HUES64 (cell line): ENCODE measurements at regions not wholly inside any gene's neighbourhood (a gene's known extent, or its start where the extent isn't known, plus 50 kb on each side); places are given as distances from the start of the nearest gene placed in this dataset.
A peak's percentile ranks its signal among the peaks of the same experiment; 100 is the strongest.

ENCODE experiments used
- H3K27ac ChIP-seq: 2 replicates; pipeline ENCODE4 v1.7.0; 2013; ENCODE audit warnings: low read depth, low read length, inconsistent platforms
- H3K27me3 ChIP-seq: 2 replicates; pipeline ENCODE4 v1.6.1; 2013; ENCODE audit warnings: mild to moderate bottlenecking, low read length; ENCODE audit not compliant: insufficient read depth
- H3K36me3 ChIP-seq: 2 replicates; pipeline ENCODE4 v1.6.1; 2013; ENCODE audit warnings: mild to moderate bottlenecking, low read length; ENCODE audit not compliant: insufficient read depth
- H3K4me1 ChIP-seq: 2 replicates; pipeline ENCODE4 v1.6.1; 2013; ENCODE audit warnings: mild to moderate bottlenecking, low read length, moderate library complexity; ENCODE audit not compliant: insufficient read depth
- H3K4me3 ChIP-seq: 2 replicates; pipeline ENCODE4 v1.5.1; 2013; ENCODE audit warnings: mild to moderate bottlenecking, low read length, moderate library complexity
- H3K9ac ChIP-seq: 2 replicates; pipeline ENCODE4 v1.6.1; 2013; ENCODE audit warnings: mild to moderate bottlenecking, low read depth, low read length
- H3K9me3 ChIP-seq: 2 replicates; pipeline ENCODE4 v1.6.1; 2013; ENCODE audit warnings: low read depth, low read length; ENCODE audit not compliant: insufficient read depth
- WGBS: fragments of 150-250, 120-280 bp; methylation state at CpG from one replicate; pipeline ENCODE4 v1.1.7; 2013; ENCODE audit warnings: missing lambda C conversion rate; 5-methylcytosine and 5-hydroxymethylcytosine counted together

- 87% methylated on average over 4 of the region's 7 CpGs for WGBS
- H3K27me3 ChIP-seq, result no peaks in the 10 kb centered on the region
- no peaks in the 10 kb centered on the region for H3K9me3 ChIP-seq
- H3K4me3 ChIP-seq, result no peak overlapping the region
- no peak overlapping the region for H3K9ac ChIP-seq
- no peaks in the 10 kb centered on the region for H3K36me3 ChIP-seq
- no peak overlapping the region for H3K27ac ChIP-seq
- no peaks in the 10 kb centered on the region for H3K4me1 ChIP-seq
Measured at GRCh38 chr13:85608255-85608829, 190.9 kb downstream of the SLITRK6 start.

- Histone ChIP-seq H3K9ac (no peak overlapping the region), H3K27ac (no peak overlapping the region)
- WGBS, result no CpG with 5 or more reads among the region's 1 CpG
Measured at GRCh38 chr13:85603735-85604134, 195.5 kb downstream of the SLITRK6 start.

GRCh38 chr13:85601526-85601925 is 197.7 kb downstream of the SLITRK6 start:
- H3K27ac ChIP-seq, result no peak overlapping the region
- no peaks in the 10 kb centered on the region for H3K27me3 ChIP-seq
- no peaks in the 10 kb centered on the region for H3K36me3 ChIP-seq
- no peaks in the 10 kb centered on the region for H3K9me3 ChIP-seq
- H3K9ac ChIP-seq, result no peak overlapping the region
- no peaks in the 10 kb centered on the region for H3K4me1 ChIP-seq
- 60% methylated on average over 1 of the region's 2 CpGs for WGBS
- H3K4me3 ChIP-seq, result no peak overlapping the region

More at GRCh38 chr13:85603735-85604134, 195.5 kb downstream of the SLITRK6 start:
- H3K36me3 ChIP-seq, result no peaks in the 10 kb centered on the region
- H3K27me3 ChIP-seq, result no peaks in the 10 kb centered on the region
- H3K4me1 ChIP-seq, result no peaks in the 10 kb centered on the region
- H3K4me3 ChIP-seq, result no peak overlapping the region
- no peaks in the 10 kb centered on the region for H3K9me3 ChIP-seq

- Histone ChIP-seq H3K9ac (no peak overlapping the region), H3K27me3 (no peaks in the 10 kb centered on the region), H3K4me1 (no peaks in the 10 kb centered on the region), H3K9me3 (no peaks in the 10 kb centered on the region), H3K27ac (no peak overlapping the region), H3K4me3 (no peak overlapping the region), H3K36me3 (no peaks in the 10 kb centered on the region)
- 90% methylated on average over 4 of the region's 4 CpGs for WGBS
Measured at GRCh38 chr13:85597790-85598500, 201.3 kb downstream of the SLITRK6 start.

- Histone ChIP-seq H3K4me1 (peaks cover 16% of the 10 kb centered on the region; the same call in 1 of the 2 replicates), H3K27me3 (no peaks in the 10 kb centered on the region), H3K4me3 (no peak overlapping the region), H3K27ac (no peak overlapping the region), H3K36me3 (no peaks in the 10 kb centered on the region), H3K9ac (no peak overlapping the region), H3K9me3 (no peaks in the 10 kb centered on the region)
- 98% methylated on average over 2 of the region's 2 CpGs for WGBS
Measured at GRCh38 chr13:85592211-85592610, 207.0 kb downstream of the SLITRK6 start.

DNA sequence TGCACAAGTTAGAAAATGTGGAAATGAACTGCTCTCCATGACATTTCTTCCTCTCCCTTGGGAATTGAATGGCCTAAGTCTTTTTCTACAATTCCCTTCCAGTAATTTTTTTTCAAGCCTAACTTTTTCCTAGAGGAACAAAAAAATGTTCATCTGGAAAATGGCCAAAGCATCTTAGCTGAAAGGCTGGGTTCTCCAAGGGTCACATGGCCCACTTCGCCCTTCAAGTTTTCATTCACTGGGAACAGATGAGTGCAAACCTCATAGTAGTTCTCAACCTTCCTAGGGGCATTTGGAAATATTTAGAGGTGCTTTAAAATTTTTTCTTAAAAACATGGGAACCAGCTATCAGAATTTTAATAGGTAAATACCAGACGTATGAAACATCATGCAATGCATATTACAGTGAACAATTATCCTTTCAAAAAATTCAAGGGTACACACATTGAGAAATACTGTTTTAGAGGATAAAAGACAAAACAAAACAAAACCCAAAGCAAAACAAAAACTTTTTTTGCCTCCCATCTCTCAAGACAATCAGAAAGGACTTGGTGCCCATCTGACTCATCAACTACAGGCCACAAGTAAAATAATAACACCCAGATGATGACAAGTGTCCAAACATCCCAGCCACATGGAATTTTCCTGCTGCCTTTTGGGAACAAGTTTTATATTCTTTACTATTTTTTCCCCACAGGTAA is 208.8 kb downstream of the SLITRK6 start:
- Histone ChIP-seq H3K27ac (no peak overlapping the region), H3K36me3 (no peaks in the 10 kb centered on the region), H3K9ac (no peak overlapping the region), H3K27me3 (no peaks in the 10 kb centered on the region), H3K4me3 (no peak overlapping the region), H3K9me3 (no peaks in the 10 kb centered on the region), H3K4me1 (peaks cover 16% of the 10 kb centered on the region; the same call in 1 of the 2 replicates)
- 95% methylated on average over 1 of the region's 2 CpGs for WGBS

DNA sequence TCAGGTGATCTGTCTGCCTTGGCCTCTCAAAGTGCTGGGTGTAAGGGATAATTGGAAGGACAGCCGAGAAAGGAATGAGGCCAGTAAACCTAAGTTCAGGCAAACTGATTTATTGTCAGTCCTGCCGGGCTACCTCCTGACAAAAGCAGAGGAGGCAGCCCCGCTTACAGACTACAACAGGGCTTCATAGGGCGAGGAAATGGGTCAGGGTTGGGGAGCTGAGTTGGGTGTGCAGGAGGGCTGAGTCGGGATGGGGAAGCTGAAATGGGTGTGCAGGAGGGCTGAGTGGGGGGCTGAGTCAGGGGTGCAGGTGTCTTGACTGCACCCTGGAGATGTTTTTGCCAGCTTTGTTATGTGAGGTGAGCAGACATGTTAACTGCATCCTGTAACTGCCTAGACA is 210.2 kb downstream of the SLITRK6 start:
- Histone ChIP-seq H3K9me3 (no peaks in the 10 kb centered on the region), H3K36me3 (no peaks in the 10 kb centered on the region), H3K9ac (no peak overlapping the region), H3K27ac (no peak overlapping the region), H3K27me3 (no peaks in the 10 kb centered on the region), H3K4me1 (peaks cover 16% of the 10 kb centered on the region; the same call in 1 of the 2 replicates), H3K4me3 (no peak overlapping the region)
- WGBS, result 93% methylated on average over 5 of the region's 5 CpGs

DNA sequence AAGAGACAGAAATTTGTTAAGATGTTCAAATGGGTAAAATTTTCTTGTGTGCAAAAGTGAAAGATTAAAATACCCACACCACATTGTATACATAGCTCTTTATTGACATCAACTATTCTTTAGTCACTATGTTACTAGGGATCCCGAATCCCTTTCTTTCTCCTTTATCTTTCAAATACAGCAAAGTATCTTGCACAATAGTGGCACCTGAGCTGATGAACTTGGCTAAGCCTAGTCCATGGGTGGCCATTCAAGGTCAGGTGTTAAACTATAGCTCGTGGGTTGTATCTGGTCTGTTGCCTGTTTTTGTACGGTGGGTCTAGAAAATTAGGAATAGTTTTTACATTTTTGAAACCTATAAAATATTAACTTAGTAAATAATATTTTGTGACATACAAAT is 210.9 kb downstream of the SLITRK6 start:
- H3K9ac ChIP-seq, result no peak overlapping the region
- peak overlapping the region; percentile 42; the same call in 1 of the 2 replicates for H3K27ac ChIP-seq
- H3K27me3 ChIP-seq, result no peaks in the 10 kb centered on the region
- peaks cover 16% of the 10 kb centered on the region; the same call in 1 of the 2 replicates for H3K4me1 ChIP-seq
- no peaks in the 10 kb centered on the region for H3K9me3 ChIP-seq
- 64% methylated on average over 2 of the region's 3 CpGs for WGBS
- no peak overlapping the region for H3K4me3 ChIP-seq
- no peaks in the 10 kb centered on the region for H3K36me3 ChIP-seq

- Histone ChIP-seq H3K4me1 (peaks cover 16% of the 10 kb centered on the region; the same call in 1 of the 2 replicates), H3K27ac (no peak overlapping the region), H3K4me3 (no peak overlapping the region), H3K27me3 (no peaks in the 10 kb centered on the region), H3K36me3 (no peaks in the 10 kb centered on the region), H3K9me3 (no peaks in the 10 kb centered on the region), H3K9ac (no peak overlapping the region)
Measured at GRCh38 chr13:85586856-85587255, 212.4 kb downstream of the SLITRK6 start.

GRCh38 chr13:85586422-85586831 is 212.8 kb downstream of the SLITRK6 start:
- 88% methylated on average over 1 of the region's 1 CpG for WGBS
- Histone ChIP-seq H3K9me3 (no peaks in the 10 kb centered on the region), H3K27ac (no peak overlapping the region), H3K9ac (no peak overlapping the region), H3K36me3 (no peaks in the 10 kb centered on the region), H3K27me3 (no peaks in the 10 kb centered on the region), H3K4me1 (peaks cover 16% of the 10 kb centered on the region; the same call in 1 of the 2 replicates), H3K4me3 (no peak overlapping the region)

- Histone ChIP-seq H3K9ac (no peak overlapping the region), H3K27ac (no peak overlapping the region), H3K36me3 (no peaks in the 10 kb centered on the region), H3K4me1 (peaks cover 10% of the 10 kb centered on the region; the same call in 1 of the 2 replicates), H3K27me3 (no peaks in the 10 kb centered on the region), H3K9me3 (no peaks in the 10 kb centered on the region), H3K4me3 (no peak overlapping the region)
- WGBS, result 75% methylated on average over 1 of the region's 1 CpG
Measured at GRCh38 chr13:85582890-85583289, 216.3 kb downstream of the SLITRK6 start.
